Neural cell (in vitro differentiated cells): ENCODE measurements at regions not wholly inside any gene's neighbourhood (a gene's known extent, or its start where the extent isn't known, plus 50 kb on each side); places are given as distances from the start of the nearest gene placed in this dataset.

Source experiments
- CTCF ChIP-seq: fragments of 450-650 bp; IDR thresholded peaks from 2 replicates; pipeline ENCODE4 v1.5.1; 2014; ENCODE audit warnings: antibody characterized with exemption, mild to moderate bottlenecking, moderate library complexity; ENCODE audit not compliant: poor library complexity, severe bottlenecking
- POLR2AphosphoS5 ChIP-seq: IDR thresholded peaks from 2 replicates; pipeline ENCODE4 v1.6.1; 2012

GRCh38 chr20:58136149-58136484 is 92.3 kb downstream of the ANKRD60 start:
- TF ChIP-seq CTCF (no peak), POLR2AphosphoS5 (no peak)
